ENCODE measurements at regions not wholly inside any gene's neighbourhood (a gene's known extent, or its start where the extent isn't known, plus 50 kb on each side); places are given as distances from the start of the nearest gene placed in this dataset.

DNA sequence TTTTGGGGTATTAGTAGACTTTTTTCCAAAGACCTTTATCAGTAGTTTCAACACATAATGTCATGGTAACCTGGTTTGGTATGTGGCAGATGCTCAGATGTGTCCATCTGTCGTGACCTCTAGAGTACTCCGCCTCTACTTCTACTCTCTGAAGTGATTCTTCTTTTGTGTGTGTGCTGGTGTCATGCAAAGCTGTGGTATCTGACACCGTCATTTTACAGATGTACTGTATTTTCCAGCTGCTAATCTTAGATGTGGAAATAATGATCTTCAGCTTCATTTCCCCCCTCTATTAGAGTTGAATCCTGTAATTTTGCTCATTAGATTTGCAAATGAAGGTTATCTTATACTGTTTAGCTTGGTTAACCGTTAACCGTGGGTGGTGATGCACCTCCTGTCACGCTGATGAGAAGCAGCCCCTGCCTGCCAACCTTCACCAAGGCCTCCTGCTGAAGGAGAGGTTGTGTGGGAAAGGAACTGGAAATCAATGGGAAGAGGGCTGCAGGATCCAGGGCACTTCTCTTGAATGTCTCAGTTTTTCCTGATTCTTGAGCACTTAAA is 222.4 kb upstream of the AMIGO2 start:
- Histone ChIP-seq H3K4me3 (no peak overlapping the region), H3K27me3 (no peaks in the 10 kb centered on the region), H3K36me3 (no peaks in the 10 kb centered on the region), H3K4me1 (no peaks in the 10 kb centered on the region), H3K9me3 (no peaks in the 10 kb centered on the region), H3K27ac (no peak overlapping the region)
- TF ChIP-seq, protein P1, sequence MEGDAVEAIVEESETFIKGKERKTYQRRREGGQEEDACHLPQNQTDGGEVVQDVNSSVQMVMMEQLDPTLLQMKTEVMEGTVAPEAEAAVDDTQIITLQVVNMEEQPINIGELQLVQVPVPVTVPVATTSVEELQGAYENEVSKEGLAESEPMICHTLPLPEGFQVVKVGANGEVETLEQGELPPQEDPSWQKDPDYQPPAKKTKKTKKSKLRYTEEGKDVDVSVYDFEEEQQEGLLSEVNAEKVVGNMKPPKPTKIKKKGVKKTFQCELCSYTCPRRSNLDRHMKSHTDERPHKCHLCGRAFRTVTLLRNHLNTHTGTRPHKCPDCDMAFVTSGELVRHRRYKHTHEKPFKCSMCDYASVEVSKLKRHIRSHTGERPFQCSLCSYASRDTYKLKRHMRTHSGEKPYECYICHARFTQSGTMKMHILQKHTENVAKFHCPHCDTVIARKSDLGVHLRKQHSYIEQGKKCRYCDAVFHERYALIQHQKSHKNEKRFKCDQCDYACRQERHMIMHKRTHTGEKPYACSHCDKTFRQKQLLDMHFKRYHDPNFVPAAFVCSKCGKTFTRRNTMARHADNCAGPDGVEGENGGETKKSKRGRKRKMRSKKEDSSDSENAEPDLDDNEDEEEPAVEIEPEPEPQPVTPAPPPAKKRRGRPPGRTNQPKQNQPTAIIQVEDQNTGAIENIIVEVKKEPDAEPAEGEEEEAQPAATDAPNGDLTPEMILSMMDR (IDR thresholded peaks at IDR 0.05), result no peak
- DNase-seq (ENCODE audit: low spot score), result no peak

DNA sequence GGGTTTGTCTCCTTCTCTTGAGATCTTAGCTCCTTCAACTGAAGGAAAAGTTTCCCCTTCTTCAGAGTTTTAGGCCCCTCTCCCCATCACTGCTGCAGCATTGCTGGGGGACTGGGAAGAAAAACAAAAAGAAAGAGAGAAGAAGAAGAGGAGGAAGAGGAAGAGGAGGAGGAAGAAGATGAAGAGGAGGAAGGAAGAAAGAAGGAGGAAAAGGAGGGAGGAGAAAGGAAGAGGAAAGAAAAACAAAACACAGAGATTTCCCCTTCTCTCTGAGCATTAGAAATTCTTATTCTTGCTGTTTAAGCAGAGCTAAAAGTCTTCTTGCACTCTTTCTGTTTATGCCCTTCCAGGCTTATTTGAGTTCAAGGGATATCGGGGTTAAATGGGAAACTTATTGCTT is 219.8 kb upstream of the AMIGO2 start:
- Histone ChIP-seq H3K27me3 (no peaks in the 10 kb centered on the region), H3K27ac (no peak overlapping the region), H3K4me3 (no peak overlapping the region), H3K4me1 (no peaks in the 10 kb centered on the region), H3K9me3 (no peaks in the 10 kb centered on the region), H3K36me3 (no peaks in the 10 kb centered on the region)
- TF ChIP-seq, protein P1 (IDR thresholded peaks at IDR 0.05), result no peak
- DNase-seq (ENCODE audit: low spot score), result no peak

DNA sequence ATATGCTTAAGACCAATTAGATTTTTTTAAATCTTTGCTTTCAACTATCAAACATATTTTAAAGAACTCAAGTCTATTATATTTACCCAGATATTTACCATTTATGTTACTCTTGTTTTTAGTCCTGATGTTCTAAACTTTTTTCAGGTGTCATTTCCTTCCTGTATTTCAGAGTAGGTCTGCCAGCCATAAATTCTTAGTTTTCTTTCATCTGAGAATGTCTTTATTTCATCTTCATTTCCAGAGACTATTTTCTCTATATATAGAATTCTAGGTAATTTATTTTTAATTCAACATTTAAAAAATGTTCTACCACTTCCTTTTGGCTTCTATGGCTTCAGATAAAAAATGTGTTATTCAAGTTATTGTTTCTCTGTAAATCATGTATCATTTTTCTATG is 218.2 kb upstream of the AMIGO2 start:
- Histone ChIP-seq H3K4me3 (no peak overlapping the region), H3K4me1 (no peaks in the 10 kb centered on the region), H3K36me3 (no peaks in the 10 kb centered on the region), H3K27me3 (no peaks in the 10 kb centered on the region), H3K9me3 (no peaks in the 10 kb centered on the region), H3K27ac (no peak overlapping the region)
- TF ChIP-seq, protein P1 (IDR thresholded peaks at IDR 0.05), result no peak
- DNase-seq (ENCODE audit: low spot score), result no peak

DNA sequence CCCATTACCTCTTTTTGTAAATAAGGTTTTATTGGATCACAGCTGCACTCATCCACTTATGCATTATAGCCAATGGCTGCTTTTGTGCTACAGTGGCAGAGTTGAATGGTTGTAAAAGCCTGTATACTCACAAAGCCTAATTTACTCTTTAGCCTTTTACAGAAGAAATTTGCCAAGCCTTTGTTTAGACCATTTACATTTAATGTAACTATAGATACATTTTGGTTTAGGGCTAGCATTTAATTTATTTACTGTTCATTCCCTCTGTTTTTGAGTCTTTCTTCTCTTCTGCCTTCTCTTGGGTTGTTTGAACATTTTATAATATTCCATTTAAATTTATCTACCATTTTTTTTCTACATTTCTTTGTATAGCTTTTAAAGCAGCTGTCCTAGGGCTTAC is 217.1 kb upstream of the AMIGO2 start:
- Histone ChIP-seq H3K36me3 (no peaks in the 10 kb centered on the region), H3K4me3 (no peak overlapping the region), H3K27ac (no peak overlapping the region), H3K9me3 (no peaks in the 10 kb centered on the region), H3K27me3 (no peaks in the 10 kb centered on the region), H3K4me1 (no peaks in the 10 kb centered on the region)
- no peak for DNase-seq (ENCODE audit: low spot score)
- TF ChIP-seq, protein P1 (IDR thresholded peaks at IDR 0.05), result no peak

DNA sequence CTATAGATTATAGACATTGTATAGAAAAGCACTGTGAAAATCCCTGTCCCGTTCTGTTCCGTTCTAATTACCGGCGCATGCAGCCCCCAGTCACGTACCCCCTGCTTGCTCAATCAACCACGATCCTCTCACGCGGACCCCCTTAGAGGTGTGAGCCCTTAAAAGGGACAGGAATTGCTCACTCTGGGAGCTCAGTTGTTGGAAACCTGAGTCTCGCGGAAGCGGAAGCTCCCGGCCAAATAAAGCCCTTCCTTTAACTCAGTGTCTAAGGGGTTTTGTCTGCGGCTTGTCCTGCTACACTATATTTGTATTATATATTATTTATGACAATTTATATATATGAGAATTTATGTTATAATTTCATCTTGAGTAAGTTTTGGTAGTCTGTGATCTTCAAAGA is 213.6 kb upstream of the AMIGO2 start:
- Histone ChIP-seq H3K4me3 (no peak overlapping the region), H3K4me1 (no peaks in the 10 kb centered on the region), H3K9me3 (no peaks in the 10 kb centered on the region), H3K27me3 (no peaks in the 10 kb centered on the region), H3K27ac (no peak overlapping the region), H3K36me3 (no peaks in the 10 kb centered on the region)
- TF ChIP-seq, protein P1 (IDR thresholded peaks at IDR 0.05), result no peak
- DNase-seq (ENCODE audit: low spot score), result no peak

DNA sequence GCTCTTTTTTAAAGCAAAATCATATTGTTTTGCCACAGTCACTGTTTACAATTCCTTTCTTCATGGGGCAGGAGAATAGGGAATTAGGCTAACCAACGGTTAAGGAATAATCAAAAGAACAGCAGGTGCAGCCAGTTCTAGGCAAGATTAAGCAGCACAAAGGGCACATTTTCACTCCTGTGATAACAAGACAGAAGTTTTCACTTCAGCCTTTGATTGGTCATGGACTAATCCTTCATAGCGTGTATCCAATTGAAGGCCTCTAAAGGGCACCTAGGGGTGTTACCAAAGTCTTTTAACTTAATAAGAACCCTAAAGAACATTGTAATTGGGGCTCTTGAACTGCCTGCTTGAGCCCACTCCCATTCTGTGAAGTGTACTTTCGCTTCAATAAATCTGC is 206.9 kb upstream of the AMIGO2 start:
- TF ChIP-seq, protein P1 (IDR thresholded peaks at IDR 0.05), result no peak
- H3K36me3 ChIP-seq, result no peaks in the 10 kb centered on the region
- no peak for DNase-seq (ENCODE audit: low spot score)
- no peaks in the 10 kb centered on the region for H3K9me3 ChIP-seq
- no peak overlapping the region for H3K4me3 ChIP-seq
- H3K27ac ChIP-seq, result no peak overlapping the region
- no peaks in the 10 kb centered on the region for H3K27me3 ChIP-seq
- H3K4me1 ChIP-seq, result no peaks in the 10 kb centered on the region
